Fibroblast of skin of right biceps (primary cell): ENCODE measurements at regions not wholly inside any gene's neighbourhood (a gene's known extent, or its start where the extent isn't known, plus 50 kb on each side); places are given as distances from the start of the nearest gene placed in this dataset.

Experiments
- DNase-seq: peaks from one replicate; pipeline ENCODE4 v3.0.0-alpha.2; 2013

GRCh38 chr7:33820206-33820605, 85.1 kb upstream of the BMPER start:
- DNase-seq = no peak

- peak; percentile 78 for DNase-seq
These were observed 83.4 kb upstream of the BMPER start for GRCh38 chr7:33821970-33822369.

GRCh38 chr7:33823913-33824312, 81.4 kb upstream of the BMPER start:
- no peak for DNase-seq

- no peak for DNase-seq
These were observed 80.4 kb upstream of the BMPER start for GRCh38 chr7:33824911-33825459.

GRCh38 chr7:33825644-33826043, 79.7 kb upstream of the BMPER start:
- DNase-seq = no peak

GRCh38 chr7:33829536-33829935, 75.8 kb upstream of the BMPER start:
- no peak for DNase-seq

- peak; percentile 61 for DNase-seq
These were observed 73.8 kb upstream of the BMPER start for GRCh38 chr7:33831389-33832141.

- peak; percentile 21 for DNase-seq
These were observed 73.0 kb upstream of the BMPER start for GRCh38 chr7:33832271-33832721.

- no peak for DNase-seq
These were observed 68.5 kb upstream of the BMPER start for GRCh38 chr7:33836797-33837355.

- no peak for DNase-seq
These were observed 67.9 kb upstream of the BMPER start for GRCh38 chr7:33837356-33837851.

GRCh38 chr7:33841031-33841430, 64.3 kb upstream of the BMPER start:
- DNase-seq = no peak

- DNase-seq = peak; percentile 75
These were observed 63.6 kb upstream of the BMPER start for GRCh38 chr7:33841705-33842129.

GRCh38 chr7:33842150-33842549, 63.2 kb upstream of the BMPER start:
- no peak for DNase-seq

- peak; percentile 39 for DNase-seq
These were observed 59.3 kb upstream of the BMPER start for GRCh38 chr7:33845991-33846509.

- peak; percentile 56 for DNase-seq
These were observed 56.3 kb upstream of the BMPER start for GRCh38 chr7:33849004-33849403.

- DNase-seq = peak; percentile 59
These were observed 55.3 kb upstream of the BMPER start for GRCh38 chr7:33849971-33850559.

- DNase-seq = no peak
These were observed 54.6 kb upstream of the BMPER start for GRCh38 chr7:33850768-33851167.

GRCh38 chr7:33852838-33853237, 52.5 kb upstream of the BMPER start:
- DNase-seq = no peak

- DNase-seq = peak; percentile 90
These were observed 51.8 kb upstream of the BMPER start for GRCh38 chr7:33853361-33854062.

- DNase-seq = peak; percentile 65
These were observed 51.2 kb upstream of the BMPER start for GRCh38 chr7:33854178-33854577.

- DNase-seq = peak; percentile 89
These were observed 50.5 kb upstream of the BMPER start for GRCh38 chr7:33854801-33855350.
